NCI-H128 (cell line): ENCODE measurements at regions not wholly inside any gene's neighbourhood (a gene's known extent, or its start where the extent isn't known, plus 50 kb on each side); places are given as distances from the start of the nearest gene placed in this dataset.
"Not testable (repeated sequence)": the region's sequence is repeated elsewhere in the genome, so short reads cannot be mapped to it uniquely, and the experiment has no call there.

Experiments
- DNase-seq: peaks from one replicate; lab custom pipeline; 2025; ENCODE audit not compliant: unreplicated experiment; lab: John Stamatoyannopoulos, UW

DNA sequence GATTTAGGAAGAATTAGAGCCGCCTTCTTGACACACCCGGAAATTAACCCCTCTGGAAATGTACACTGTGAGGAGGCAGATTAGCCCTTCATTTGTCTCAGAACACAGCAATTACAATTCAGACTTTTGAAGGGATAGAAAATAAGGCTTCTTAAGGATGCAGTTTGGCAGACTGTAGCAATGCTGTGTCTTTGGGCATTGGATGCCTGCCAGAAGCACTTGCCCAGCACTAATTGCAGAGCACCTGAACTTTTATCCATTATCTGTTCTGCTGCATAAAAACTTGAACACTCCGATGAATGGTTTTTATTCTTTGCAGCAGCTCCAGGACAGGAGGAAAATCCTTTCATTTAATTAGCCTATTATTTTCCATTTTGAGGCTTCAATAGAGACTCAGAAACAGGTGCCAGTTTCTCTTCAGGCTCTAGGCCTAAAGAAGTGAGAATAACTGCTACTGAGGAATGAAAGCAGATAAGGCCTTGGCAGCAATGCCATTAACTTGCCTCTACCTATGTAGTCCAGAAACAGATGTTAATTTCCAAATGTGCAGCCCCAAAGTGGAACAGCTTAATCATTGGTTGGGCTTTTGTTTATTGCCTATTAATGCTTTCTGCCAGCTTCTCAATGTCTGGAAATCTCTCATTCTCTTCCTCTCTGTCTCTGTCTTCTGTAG is 418.5 kb downstream of the NSUN3 start:
- DNase-seq = no peak

DNA sequence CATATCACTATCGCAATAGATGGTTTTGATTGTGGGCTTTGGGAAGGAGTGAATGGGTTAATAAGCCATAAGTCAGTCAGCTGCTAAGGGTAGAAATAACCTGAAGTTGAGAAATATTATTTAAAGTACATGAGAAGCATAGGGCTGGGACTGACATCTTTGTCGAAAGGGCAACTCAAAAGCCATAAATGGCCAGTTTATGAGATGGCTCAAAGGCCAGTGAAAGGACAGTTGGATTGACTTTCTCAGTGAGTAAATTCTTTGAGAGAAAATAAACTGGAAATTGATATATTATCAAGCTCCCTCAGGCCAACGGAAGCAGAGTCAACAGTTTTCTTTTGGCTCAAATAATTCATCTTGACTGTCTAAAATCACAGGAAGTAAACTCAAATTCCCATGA is 419.8 kb downstream of the NSUN3 start:
- DNase-seq = no peak

DNA sequence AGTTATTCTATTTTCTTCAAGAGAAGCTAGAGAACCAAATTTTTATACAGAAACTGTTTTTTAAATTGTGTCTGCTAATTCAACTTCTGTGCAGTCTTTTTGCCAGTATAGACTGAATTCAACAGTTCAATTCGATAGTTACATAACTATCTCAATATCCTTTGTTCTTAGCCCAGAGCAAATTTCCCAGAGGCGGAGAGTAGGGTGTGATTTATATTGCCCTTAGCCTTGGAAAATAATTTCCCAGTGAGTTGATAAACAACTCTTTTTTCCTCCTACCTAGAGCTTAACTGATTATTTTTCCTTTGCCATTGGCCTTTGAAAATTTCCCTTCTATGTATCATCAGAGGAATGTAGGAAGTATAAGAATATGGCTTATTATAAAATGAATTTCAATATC is 420.5 kb downstream of the NSUN3 start:
- no peak for DNase-seq

- DNase-seq = no peak
These were observed 432.1 kb downstream of the NSUN3 start for GRCh38 chr3:94494992-94495391.

- no peak for DNase-seq
These were observed 437.3 kb downstream of the NSUN3 start for GRCh38 chr3:94500146-94500545.

DNA sequence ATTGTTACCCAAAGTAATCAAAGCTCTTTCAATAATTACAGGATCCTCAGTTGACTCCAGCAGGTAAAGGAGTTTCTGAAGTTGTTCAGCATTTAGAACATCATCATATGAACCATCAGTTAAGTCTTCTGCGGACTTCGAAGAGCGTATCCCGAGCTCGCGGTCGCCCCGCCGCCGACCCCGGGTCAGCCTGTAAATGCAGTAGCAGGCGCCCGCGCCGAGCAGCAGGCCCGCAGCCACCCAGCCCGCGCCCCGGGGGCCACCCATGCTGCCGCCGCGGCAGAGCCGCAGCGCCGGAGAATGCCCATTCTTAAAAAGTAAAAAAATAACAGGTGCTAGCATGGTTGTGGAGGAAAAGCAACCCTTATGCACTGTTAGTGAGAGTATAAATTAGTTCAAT is 444.5 kb downstream of the NSUN3 start:
- DNase-seq = not testable (repeated sequence)

- DNase-seq = no peak
These were observed 450.0 kb downstream of the NSUN3 start for GRCh38 chr3:94512876-94513275.

- no peak for DNase-seq
These were observed 450.7 kb downstream of the NSUN3 start for GRCh38 chr3:94513600-94513999.

DNA sequence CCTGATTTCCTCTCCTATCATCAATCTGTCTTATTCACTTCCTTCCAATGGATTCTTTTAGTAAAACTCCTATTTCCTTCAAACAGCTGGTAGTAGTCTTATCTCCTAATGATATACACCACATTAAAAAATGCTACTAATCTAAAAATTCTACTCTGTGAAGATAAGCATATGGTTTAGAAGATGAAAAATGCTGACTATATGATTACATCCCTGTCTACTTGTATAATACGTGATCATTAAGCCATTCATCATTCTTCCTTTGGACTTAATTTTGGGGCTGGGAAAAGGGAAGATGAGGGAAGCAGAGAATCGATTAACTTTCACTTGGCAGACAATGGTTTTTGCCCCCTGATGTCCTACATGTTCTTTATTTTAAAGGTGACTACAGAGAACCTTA is 453.1 kb downstream of the NSUN3 start:
- no peak for DNase-seq

GRCh38 chr3:94520364-94520763 is 457.5 kb downstream of the NSUN3 start:
- DNase-seq = no peak

GRCh38 chr3:94522488-94522887 is 459.6 kb downstream of the NSUN3 start:
- DNase-seq = no peak

GRCh38 chr3:94524102-94524919 is 461.4 kb downstream of the NSUN3 start:
- DNase-seq = no peak

GRCh38 chr3:94525043-94525442 is 462.2 kb downstream of the NSUN3 start:
- no peak for DNase-seq

DNA sequence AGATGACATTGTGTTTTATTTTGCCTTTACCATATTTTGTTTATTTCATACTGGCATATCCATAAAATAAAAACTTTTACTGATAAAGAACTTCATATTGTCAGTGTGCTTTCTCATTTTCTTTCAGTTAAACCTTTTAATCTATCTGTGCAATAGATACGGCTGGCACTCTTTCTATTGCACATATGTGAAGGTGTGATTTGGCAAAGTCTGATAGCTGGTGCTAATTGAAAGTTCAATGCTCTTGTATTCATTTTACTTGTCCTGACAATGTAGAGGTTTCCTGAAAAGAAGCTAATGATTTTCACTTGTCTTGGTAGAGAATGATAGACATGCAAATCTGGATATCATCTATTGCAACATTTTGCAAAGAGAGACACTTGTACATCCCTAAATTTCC is 467.0 kb downstream of the NSUN3 start:
- no peak for DNase-seq

DNA sequence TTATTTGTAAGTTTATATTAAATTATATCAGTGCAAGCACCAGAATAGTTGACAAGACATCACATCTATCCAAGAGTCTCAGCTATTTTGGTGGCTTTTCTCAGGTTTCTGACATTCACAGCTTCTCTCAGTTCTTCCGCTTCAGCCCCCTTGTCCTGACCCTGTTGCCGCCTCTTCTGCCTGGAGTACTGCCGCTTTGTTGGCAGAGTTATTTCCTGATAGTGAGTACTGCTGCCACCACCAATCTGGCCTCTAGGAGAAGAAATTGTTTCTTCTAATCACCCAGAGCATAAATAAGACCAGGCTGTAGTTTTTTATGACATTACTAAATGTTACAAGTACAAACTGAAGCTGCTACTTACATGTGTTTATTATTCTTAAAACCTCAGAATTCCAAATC is 470.1 kb downstream of the NSUN3 start:
- no peak for DNase-seq

GRCh38 chr3:94539937-94540336 is 477.1 kb downstream of the NSUN3 start:
- DNase-seq = no peak

- no peak for DNase-seq
These were observed 480.3 kb downstream of the NSUN3 start for GRCh38 chr3:94543161-94543560.

- DNase-seq = no peak
These were observed 481.4 kb downstream of the NSUN3 start for GRCh38 chr3:94544131-94544789.

DNA sequence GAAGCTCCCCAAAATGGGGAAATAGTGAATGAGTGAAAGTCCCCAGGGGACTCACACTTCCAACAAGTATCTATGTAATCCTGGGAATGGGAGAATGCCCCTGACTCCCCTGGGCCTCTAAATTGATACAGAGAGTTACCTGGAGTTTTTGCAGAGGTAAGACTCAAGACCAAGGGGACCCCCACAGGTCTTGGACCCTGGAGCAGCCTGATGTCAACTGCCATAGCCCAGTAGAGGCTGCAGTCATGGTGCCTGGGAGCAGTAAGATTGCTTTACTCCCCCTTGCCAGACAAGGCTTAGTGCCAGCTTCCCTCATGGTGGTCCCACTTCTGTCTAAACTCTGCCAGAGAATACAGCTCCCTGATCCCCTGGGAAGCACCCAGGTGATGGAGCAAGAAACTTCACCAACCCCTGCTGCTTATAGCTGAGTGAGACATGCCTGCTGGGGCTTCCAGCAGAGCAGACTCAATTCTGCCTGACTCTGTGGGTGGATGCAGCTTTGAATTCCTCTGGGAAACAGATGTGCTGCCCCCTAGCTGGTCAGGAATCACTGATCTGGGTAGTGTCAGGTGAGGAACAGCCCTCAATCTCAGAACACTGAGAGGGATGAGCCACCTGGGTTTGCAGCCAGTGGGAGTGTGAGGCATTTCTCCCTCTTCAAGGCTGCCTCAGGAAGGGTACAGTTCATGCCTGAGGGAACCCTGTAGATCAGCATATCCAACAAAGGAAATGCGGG is 485.9 kb downstream of the NSUN3 start:
- no peak for DNase-seq

DNA sequence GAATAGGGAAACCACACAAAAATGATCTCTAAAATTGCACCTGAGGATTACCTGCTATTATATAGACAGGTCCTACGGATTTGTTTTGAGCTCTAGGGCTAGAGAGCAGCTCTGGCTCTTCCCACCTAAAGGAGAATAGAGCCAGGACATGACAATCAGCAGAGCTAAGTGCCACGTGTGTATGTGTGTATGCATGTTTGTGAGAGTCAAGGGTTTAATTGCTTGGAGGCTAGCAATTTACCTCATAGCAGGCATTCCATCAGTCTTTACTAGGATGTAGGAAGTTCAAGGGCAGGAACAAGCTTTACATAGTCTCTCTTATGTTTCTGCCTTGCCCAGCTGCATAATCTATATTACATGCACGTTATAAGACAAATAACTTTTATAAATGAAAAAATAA is 498.2 kb downstream of the NSUN3 start:
- DNase-seq = no peak

- DNase-seq = no peak
These were observed 501.4 kb downstream of the NSUN3 start for GRCh38 chr3:94564247-94564646.
